C1 segment of cervical spinal cord (tissue), 14 donors: ENCODE measurements at regions not wholly inside any gene's neighbourhood (a gene's known extent, or its start where the extent isn't known, plus 50 kb on each side); places are given as distances from the start of the nearest gene placed in this dataset.
"Not testable (repeated sequence)": the region's sequence is repeated elsewhere in the genome, so short reads cannot be mapped to it uniquely, and the experiment has no call there.

Source experiments
- DNase-seq, 14 donors: peaks; one replicate each; lab custom pipeline; 2025; lab: John Stamatoyannopoulos, UW

DNA sequence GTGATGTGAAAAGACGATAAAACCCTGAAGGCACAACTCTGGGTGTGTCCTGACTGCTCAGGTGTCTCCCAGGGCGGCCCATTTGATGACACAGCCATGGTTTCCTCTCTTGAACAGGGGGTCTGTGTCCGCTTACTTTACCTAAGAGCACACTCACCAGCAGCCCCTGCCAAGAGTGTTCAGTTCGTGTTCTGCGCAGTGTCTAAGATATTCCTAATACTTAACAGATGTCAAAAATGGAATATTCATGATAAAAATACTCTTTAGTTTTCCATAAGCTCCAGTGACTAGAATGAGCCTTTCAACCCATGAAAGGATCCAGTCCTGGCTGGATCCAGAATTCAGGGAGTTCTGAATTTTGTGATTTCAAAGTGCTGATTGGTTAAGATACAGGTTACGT is 492.4 kb downstream of the TNS3 start:
- no peak for DNase-seq

DNA sequence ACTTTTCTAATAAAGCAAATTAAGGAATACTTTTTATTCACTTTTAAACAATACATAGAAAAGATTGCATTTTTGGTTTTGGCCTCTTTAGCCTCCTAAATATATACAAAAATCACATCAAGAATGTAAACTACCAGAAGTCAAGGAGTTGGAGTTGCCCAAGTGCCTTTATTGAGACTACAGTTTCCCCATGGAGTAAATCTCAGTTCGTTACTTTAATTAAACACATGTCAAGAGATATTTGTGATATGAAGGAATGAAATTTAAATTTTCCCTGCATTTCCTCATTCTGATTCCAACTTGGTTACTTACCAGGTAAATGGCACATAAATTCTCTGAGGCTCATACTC is 492.9 kb downstream of the TNS3 start:
- DNase-seq: no peak

DNA sequence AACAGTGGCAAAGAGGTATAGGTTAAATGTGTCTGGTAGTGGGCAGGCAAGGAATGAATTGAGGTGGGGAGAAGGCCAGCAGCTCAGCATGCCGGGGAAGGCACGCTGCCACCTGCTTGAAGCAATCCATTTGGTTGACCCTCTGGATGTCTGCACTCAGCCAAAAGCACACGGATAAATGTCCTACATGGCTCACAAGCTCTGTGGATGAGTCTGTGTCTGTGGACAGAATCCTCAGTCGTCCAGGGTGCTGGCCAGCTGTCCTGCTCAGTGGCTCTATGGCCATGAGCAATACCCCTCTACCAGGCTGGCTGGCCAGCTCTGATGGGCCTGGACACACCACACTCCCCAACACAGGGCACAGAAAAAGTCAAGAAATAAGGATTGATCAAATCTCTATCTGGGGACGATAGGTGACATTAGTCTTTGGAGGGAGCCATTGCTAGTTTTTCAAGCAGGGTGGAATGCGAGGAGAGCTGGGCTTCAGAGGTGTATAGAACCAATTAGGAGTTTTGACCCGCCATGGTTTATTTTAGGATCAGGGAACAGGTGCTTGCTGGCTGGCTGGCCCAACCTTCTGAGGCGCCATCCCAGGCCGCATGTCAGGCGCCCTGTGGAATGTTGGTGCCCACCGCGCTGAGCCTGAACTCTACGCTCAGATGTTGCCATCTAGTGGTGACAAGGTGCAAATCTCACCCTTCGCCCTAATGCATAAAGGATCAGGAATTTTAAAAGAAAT is 493.4 kb downstream of the TNS3 start:
- peak in 7 of 14 donors; percentile 4 to 49 (median 12) for DNase-seq

DNA sequence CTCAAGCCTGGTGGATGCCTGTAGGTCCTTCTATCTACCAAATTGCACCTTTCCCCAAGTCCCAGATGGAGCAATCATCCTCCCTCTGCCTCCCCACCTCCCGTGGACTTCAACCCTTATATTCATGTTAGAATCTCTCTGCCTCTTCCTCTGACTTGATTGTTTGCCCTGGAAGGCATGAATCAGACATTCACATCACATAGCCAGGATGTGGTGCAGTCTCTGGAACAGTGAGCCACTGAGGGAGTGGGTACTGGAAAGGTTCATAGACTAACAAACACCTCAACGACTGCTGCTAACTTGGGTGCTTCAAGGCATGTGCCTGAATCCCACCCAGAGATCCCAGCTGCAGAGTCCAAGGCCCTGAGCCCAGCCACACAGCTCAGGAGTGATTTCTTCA is 494.0 kb downstream of the TNS3 start:
- DNase-seq: no peak

DNA sequence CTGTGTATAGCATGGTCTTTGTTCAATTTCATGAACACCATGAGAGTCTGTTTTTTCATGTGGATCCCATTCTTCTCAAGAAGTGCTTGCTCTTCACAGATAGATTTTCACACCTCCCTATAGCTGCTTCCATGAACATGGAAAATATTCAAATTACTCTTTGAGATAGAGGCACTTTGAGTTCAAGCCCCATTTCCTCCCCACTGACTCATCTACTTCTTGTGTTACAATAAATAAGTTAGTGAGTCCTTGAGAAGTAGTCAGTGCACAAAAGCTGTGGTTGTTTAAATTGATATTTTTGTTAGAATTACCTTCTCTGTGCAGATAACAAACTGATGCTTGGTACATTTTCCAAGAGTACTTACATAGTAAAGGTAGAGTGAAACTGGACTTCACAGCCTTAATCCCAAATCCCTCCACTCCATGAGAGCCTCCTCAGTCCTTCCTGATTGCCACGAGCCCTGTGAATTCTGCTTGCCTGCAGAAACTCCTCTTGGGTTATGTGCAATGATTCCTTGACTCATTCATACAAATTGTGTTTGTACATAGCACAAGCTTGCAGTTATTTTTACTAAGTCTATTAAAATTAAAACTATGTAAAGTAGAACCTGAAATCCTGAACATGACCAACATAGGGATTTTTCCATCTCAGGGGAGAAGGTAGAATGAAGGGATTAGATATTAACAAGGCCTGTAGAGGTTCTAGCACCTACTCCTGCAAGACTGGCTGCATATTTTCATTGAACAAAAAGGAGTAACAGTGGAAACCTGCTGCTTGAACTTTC is 496.2 kb downstream of the TNS3 start:
- DNase-seq: no peak

DNA sequence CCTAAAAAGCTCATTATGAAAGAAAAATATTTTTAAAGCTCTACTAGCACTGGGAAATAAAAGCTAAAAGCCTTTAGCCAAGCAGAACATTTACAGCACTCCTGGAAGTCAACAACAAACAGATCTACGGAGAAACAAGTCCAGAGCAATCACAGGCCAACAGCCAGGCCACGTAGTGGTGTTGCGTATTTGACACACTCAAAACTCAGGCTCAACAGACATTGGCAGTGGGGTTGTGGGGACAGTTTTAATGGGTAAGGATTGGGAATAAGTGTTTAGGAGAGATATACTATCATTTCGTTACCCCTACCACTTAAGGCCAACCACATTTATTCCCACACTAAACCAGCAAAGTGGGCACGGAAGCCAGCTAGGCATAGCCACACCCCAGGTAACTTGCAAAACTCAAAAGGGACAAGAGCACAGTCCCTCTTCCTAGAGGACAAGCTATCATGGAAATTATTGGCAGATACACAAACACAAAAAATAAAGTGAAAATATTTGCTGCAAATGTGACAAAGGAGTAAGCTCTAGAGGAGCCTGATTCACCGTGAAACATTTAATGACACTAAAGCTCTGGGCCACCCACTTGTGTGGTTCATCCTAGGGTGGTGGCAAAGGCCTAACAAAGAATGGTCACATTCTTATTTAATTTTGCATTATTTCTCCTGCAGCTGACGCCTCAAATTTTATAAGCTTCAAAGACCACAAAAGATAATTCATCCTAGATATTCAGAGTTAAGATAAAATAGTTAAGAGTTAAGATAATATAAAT is 498.2 kb downstream of the TNS3 start:
- no peak for DNase-seq

DNA sequence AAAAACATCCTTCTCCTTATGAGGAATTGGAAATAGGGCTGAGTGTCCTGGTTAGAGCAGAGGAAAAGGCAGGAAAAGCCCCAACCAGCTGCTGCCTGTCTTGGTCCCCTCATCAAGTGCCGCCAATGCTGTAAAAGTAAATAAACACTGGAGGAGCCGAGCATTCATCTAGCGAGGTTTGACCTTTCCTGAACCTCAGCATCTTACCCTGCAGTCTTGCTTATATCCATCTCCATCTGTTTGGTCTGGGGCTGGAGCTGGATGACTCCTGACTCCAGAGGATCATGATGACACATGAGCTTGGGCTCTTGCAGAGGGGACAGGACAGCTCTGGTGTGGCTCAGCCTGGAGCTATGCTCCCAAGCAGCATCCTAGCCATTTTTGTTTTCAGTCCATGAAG is 501.1 kb downstream of the TNS3 start:
- DNase-seq: no peak

DNA sequence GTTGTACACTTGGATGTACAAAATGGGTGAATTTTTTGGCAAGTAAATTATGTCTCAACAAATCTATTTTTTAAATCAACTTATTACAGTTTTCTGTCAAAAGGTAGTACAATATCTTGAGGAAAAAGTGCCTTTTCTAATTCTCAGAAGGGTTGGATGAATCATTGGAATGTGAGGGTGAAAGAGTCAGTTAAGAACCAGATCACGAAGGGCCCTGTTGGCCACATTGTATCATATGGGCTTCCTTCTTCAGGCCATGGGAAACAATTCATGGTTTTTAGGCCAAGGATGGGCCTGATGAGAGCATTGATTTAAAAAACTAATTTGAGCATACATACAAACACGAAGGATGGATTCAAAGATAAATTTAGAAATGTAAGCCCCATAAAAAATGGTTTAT is 503.7 kb downstream of the TNS3 start:
- no peak for DNase-seq

DNA sequence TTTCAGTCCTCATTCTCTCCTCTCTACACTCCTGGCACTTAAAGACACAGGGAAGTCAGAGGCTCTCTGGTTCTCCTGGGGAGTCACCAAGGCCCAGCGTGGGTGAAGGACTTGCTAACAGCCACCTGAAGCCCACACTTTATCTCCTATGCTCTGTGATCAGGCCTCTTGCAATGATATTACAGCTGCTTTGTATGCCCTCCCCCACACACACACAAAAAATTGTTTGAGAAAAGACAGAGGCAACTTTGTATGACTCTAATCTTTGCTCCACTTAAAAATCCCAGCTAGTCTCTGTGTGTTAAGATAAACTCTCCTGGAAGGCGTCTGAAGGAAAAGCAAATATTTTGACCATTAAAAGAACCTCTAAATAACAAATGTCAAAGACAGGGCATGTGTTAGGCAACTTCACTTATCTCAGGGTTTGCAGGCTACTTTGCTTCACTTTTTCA is 507.2 kb downstream of the TNS3 start:
- DNase-seq: no peak

DNA sequence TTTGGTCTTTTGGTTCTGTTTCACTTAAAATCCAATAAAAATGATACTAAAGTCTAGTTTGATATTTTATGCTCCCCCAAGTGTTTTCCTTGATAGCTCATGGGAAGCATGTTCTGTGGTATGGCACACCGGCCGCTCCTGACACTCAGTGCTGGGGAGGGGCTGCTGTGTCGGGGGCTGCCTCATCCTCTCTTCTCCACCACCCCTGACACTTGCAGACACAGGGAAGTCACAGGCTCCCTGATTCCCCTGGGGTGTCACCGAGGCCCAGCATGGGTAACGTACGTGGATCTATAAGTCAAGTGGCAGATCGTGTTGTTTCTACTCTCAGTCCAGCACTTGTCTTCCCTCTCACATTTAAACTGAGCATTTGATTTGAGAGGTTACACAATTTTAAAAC is 508.6 kb downstream of the TNS3 start:
- no peak for DNase-seq

DNA sequence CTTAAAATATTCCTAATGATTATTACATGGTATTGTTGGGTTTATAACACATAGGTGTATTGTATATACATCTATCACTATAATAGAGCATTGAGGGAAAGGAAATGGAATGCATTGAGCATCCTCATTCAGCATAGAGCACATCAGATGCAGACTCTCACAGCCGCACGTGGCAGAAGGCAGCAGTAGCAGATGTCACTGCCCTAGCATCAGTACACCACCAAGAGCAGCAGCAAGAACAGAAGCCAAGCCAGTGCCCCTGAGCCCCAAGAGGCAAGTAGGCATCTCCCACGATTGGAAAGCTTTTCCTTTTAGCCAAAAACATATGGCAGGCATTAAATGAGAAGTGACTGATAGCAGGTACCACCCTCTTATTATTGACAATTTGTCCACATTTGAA is 510.0 kb downstream of the TNS3 start:
- no peak for DNase-seq

DNA sequence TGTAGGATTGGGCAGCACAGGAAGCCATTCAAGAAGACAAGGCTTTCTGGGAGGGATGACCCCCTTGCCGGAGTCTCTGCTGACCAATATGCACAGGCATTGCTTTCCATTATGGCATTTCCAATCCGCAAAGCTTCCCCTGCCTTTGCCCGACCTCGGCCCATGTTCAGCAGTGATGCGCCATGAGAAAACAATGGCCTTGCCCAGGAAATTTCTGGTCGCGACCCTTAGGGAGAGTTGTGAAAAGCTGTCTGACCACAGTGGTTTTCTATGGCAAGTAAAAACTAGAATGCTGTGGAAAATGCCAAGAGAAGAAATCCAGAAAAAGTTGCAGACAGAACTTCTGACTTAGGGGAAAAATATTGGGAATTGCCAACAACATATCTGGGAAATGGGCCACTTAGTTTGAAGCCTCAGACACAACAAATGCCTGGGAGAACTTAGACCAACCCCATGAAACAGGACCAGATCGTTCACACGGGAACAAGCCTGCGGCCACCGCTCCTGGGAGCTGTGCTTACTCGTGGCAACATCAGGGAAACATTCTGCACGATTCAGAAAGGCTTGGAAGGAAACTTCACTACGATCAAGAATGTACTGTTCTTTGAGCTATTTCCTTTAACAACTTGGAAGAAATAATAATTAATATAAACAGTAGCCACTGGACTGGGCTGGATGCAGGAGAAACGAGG is 512.4 kb downstream of the TNS3 start:
- DNase-seq: no peak

DNA sequence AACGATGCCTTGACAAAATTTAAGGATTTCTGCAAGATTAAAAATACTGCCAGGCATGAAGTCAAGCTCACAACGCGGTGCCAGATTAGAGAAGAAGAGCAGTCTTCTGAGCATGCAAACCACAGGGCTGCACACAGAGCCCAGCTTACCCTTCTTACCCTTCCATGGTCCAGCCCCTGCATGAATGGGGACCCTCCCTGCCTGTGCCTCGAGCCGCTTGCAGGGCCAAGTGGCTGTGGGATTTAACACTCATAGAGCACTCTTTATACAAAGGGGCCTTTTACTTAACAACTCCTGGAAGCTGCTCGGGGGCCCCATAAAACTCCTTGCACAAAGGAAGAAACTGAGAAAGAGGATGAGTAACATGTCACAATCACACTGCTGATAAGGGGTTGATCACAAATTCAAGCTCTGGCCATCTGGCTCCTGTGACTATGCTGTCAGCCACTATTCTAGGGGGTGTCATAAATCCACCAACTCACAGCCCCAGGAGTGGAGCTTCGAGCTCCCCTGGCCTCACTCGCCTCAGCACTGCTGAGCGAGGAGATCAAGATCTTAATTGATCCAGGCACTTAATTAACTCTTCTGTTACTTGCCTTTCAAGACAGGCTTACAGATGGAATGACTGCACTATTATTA is 514.8 kb downstream of the TNS3 start:
- no peak for DNase-seq

DNA sequence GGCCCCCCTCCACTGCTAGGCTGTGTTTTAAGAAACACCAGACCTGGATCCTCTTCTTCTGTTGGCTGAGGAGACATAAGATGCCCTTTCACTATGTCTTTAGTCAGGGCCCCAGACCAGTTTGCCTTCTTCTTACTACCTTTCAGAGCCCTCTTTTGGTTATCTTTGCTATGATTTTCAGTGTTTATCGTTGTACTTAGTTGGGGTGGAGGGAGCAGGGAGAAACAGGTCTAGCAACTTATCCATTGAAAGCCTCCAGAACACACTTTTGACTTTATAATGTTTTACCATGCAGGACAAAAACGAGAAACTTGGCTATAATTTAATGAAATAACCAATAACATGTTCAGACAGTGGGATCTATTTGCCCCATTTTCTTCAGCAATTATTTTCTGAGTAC is 525.2 kb downstream of the TNS3 start:
- no peak for DNase-seq

DNA sequence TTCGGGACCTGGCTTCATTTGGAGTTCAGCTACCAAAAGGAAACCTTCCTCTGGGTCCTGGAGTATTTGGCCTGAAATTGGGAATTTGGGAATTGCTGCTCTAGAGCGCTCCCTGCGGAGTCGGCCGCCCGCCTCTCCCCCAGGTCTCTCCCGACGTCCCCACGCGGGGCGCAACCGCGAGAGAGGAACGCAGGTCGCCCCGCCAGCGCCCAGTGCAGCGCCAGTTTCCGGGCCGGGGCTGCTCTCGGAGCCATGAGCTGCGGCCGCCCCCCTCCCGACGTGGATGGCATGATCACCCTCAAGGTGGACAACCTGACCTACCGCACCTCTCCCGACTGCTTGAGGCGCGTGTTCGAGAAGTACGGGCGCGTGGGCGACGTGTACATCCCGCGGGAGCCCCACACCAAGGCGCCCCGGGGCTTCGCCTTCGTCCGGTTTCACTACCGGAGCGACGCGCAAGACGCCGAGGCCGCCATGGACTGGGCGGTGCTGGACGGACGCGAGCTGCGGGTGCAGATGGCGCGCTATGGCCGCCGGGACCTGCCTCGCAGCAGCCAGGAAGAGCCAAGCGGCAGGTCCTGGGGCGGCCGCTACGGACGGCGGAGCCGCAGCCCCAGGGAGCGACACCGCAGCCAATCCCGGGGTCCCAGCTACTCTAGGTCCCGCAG is 529.2 kb downstream of the TNS3 start:
- not testable (repeated sequence) for DNase-seq

DNA sequence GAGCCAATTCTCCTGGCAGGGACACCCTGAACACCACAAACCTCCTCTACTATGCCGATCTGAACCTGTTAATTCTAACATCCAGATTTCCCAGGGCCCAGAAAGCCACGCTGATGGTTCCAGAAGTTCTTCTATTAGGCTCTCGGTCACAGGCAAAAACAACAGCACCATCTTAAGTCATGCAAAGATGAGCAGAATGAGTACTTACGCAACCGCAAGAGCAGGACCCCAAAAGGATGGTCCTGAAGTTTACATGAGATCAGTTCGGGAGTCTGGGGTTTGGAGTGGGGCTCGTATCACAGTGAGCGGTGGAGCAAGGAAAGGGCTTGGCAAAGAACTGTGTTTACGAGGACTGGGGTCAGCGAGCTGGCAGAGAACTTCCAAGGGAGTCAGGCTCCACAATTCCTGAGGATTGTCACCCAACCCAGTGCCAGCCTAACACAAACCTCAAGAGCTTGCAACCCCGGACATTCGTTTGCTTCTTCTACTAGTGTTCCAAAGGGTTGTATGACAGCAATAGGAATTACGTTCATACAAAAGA is 532.6 kb downstream of the TNS3 start:
- no peak for DNase-seq

DNA sequence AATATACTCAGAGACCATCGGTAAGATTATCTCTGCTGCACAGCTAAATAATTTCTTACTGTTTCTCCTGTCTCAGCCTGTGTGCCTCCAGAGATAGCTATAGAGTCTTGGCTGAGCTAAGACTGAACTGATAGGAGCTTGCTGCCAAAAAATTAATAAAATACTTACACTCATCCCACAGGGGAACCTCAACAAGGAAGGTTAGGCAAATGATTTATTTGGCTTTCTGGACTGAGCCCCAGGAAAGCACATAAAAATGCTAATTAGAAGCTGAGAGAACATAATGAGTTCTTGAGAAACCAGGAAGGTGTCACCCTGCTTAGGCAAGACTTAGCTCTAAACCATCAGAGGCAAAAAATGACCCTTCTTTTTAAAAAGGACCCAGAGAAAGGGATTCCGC is 534.5 kb downstream of the TNS3 start:
- no peak for DNase-seq

DNA sequence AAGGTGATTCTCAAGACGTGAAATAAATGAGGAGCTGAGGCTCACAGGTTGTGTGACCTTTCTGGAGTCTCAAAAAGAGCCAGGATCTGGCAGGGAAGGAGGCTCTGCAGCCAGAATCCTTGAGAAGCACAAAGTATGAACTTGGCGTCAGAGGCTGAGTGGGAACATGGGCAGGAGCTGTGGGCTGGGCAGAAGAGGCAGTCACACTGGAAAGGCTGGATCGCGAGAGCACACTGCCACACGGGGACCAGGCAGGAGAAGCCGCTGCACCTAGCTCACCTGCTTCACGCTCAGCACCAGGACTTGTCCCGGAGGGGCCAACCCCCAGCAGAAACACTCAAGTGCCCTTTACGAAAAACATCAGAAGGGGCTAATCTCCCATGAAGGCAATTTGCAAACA is 535.0 kb downstream of the TNS3 start:
- DNase-seq: peak in 3 of 14 donors; percentile 9 to 17 (median 17)

DNA sequence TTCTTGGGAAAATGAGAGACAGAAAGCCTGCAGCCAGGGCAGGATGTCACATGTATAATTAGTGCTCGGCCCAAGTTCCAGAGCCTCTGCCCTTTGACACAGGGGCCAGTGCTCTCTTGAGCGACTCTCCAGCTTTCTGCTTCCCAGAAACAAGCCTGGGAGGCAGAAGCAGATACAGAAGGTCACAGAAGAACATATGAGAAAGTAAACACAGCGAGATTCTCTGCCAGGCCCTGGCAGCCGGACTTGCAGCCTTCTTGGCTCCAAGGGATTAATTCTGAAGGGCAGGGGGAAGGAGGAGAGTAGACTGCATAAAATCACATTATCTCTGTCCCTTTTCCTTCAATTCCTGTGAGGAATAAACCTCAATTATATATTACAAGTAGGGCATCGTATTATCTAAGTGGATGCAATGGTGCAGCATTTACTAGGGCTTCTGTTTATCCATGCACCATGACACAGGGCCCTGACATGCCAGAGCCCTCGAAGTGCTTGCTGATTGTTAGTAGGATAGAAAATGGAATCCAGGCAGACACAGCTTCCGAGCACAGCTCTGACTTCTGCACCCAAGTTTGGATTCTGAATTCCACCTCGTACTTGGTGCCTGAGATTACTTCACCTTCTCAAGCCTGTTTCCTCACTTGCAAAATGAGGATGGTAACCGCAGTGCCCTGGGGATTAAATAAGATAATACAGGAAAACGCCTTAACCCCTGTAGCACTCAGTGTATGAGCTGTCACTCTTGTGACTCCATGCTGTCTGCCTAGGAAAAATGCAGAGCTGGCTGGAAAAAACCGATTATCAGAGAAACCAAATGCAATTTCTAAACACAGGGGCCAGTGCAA is 536.5 kb downstream of the TNS3 start:
- DNase-seq: peak in 2 of 14 donors; percentile 15 to 17

DNA sequence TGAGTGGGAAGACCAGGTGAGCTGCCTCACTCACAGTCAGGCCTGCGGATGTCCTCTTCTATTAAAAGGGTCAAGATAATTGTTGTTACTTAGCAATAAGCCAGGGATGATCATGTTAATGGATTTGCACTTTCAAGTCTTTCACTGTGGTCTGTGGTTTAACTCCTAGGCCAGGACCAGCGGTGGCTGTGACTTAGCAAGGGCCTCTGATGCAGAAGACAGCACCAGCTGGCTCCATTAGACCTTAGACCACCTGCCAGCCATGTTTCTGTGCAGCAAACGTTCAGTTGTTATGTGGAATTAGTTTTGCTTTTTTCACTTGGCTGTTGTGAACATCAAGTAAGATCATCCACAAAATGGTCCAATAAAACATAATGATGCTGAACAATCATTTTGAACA is 537.3 kb downstream of the TNS3 start:
- no peak for DNase-seq
